ENCODE measurements at regions not wholly inside any gene's neighbourhood (a gene's known extent, or its start where the extent isn't known, plus 50 kb on each side); places are given as distances from the start of the nearest gene placed in this dataset.

GRCh38 chr2:238973038-238973739, 125.3 kb downstream of the TWIST2 start:
- no peak for TF ChIP-seq CTCF (IDR thresholded peaks at IDR 0.05; ENCODE audit: insufficient read depth, low read depth, low read length, missing control alignments)
- H3K4me3 ChIP-seq (ENCODE audit: low read length), result no peak overlapping the region
- DNase-seq (ENCODE audit: low read depth), result no peak

- H3K4me3 ChIP-seq (ENCODE audit: low read length), result no peak overlapping the region
- TF ChIP-seq CTCF (IDR thresholded peaks at IDR 0.05; ENCODE audit: insufficient read depth, low read depth, low read length, missing control alignments), result no peak
- peak; percentile 43 for DNase-seq (ENCODE audit: low read depth)
Observed at GRCh38 chr2:238974081-238974480, 126.2 kb downstream of the TWIST2 start.

GRCh38 chr2:238974501-238975166, 126.7 kb downstream of the TWIST2 start:
- H3K4me3 ChIP-seq (ENCODE audit: low read length), result no peak overlapping the region
- DNase-seq (ENCODE audit: low read depth), result peak; percentile 78
- peak; percentile 22 for TF ChIP-seq CTCF (IDR thresholded peaks at IDR 0.05; ENCODE audit: insufficient read depth, low read depth, low read length, missing control alignments)

GRCh38 chr2:238975408-238975807, 127.5 kb downstream of the TWIST2 start:
- H3K4me3 ChIP-seq (ENCODE audit: low read length), result no peak overlapping the region
- no peak for DNase-seq (ENCODE audit: low read depth)
- no peak for TF ChIP-seq CTCF (IDR thresholded peaks at IDR 0.05; ENCODE audit: insufficient read depth, low read depth, low read length, missing control alignments)

- TF ChIP-seq CTCF (IDR thresholded peaks at IDR 0.05; ENCODE audit: insufficient read depth, low read depth, low read length, missing control alignments), result no peak
- no peak overlapping the region for H3K4me3 ChIP-seq (ENCODE audit: low read length)
- no peak for DNase-seq (ENCODE audit: low read depth)
Observed at GRCh38 chr2:238978497-238978896, 130.6 kb downstream of the TWIST2 start.

GRCh38 chr2:238979636-238980035, 131.8 kb downstream of the TWIST2 start:
- no peak overlapping the region for H3K4me3 ChIP-seq (ENCODE audit: low read length)
- TF ChIP-seq CTCF (IDR thresholded peaks at IDR 0.05; ENCODE audit: insufficient read depth, low read depth, low read length, missing control alignments), result no peak

More at GRCh38 chr2:238979636-238980035, 131.8 kb downstream of the TWIST2 start:
- no peak for DNase-seq (ENCODE audit: low read depth)

All from epithelial cell of esophagus (primary cell).